ENCODE measurements at regions not wholly inside any gene's neighbourhood (a gene's known extent, or its start where the extent isn't known, plus 50 kb on each side); places are given as distances from the start of the nearest gene placed in this dataset.

GRCh38 chr18:60980422-60981005 lies 352.7 kb upstream of the CDH20 start:
- no peak for DNase-seq (ENCODE audit: low spot score)

GRCh38 chr18:60981682-60982328 lies 351.4 kb upstream of the CDH20 start:
- DNase-seq (ENCODE audit: low spot score): no peak

- no peak for DNase-seq (ENCODE audit: low spot score)
Observed at GRCh38 chr18:60982329-60982695, 350.9 kb upstream of the CDH20 start.

GRCh38 chr18:60982928-60983327 lies 350.3 kb upstream of the CDH20 start:
- no peak for DNase-seq (ENCODE audit: low spot score)

GRCh38 chr18:60984510-60984909 lies 348.7 kb upstream of the CDH20 start:
- DNase-seq (ENCODE audit: low spot score): no peak

- no peak for DNase-seq (ENCODE audit: low spot score)
Observed at GRCh38 chr18:60987963-60988362, 345.3 kb upstream of the CDH20 start.

- no peak for DNase-seq (ENCODE audit: low spot score)
Observed at GRCh38 chr18:60996326-60996725, 336.9 kb upstream of the CDH20 start.

- DNase-seq (ENCODE audit: low spot score): no peak
Observed at GRCh38 chr18:60996822-60997221, 336.4 kb upstream of the CDH20 start.

GRCh38 chr18:61001138-61001537 lies 332.1 kb upstream of the CDH20 start:
- DNase-seq (ENCODE audit: low spot score): no peak

- no peak for DNase-seq (ENCODE audit: low spot score)
Observed at GRCh38 chr18:61006687-61007224, 326.5 kb upstream of the CDH20 start.

- DNase-seq (ENCODE audit: low spot score): no peak
Observed at GRCh38 chr18:61019338-61020301, 313.6 kb upstream of the CDH20 start.

GRCh38 chr18:61025596-61025995 lies 307.6 kb upstream of the CDH20 start:
- no peak for DNase-seq (ENCODE audit: low spot score)

GRCh38 chr18:61031626-61032025 lies 301.6 kb upstream of the CDH20 start:
- DNase-seq (ENCODE audit: low spot score): no peak

GRCh38 chr18:61034580-61034979 lies 298.6 kb upstream of the CDH20 start:
- no peak for DNase-seq (ENCODE audit: low spot score)

GRCh38 chr18:61039251-61039650 lies 294.0 kb upstream of the CDH20 start:
- no peak for DNase-seq (ENCODE audit: low spot score)

- DNase-seq (ENCODE audit: low spot score): no peak
Observed at GRCh38 chr18:61047794-61048193, 285.4 kb upstream of the CDH20 start.

- DNase-seq (ENCODE audit: low spot score): no peak
Observed at GRCh38 chr18:61057443-61057842, 275.8 kb upstream of the CDH20 start.

- DNase-seq (ENCODE audit: low spot score): no peak
Observed at GRCh38 chr18:61062258-61062657, 271.0 kb upstream of the CDH20 start.

- no peak for DNase-seq (ENCODE audit: low spot score)
Observed at GRCh38 chr18:61064911-61065310, 268.3 kb upstream of the CDH20 start.

- DNase-seq (ENCODE audit: low spot score): no peak
Observed at GRCh38 chr18:61076986-61077385, 256.2 kb upstream of the CDH20 start.

GRCh38 chr18:61079714-61080113 lies 253.5 kb upstream of the CDH20 start:
- DNase-seq (ENCODE audit: low spot score): no peak

- DNase-seq (ENCODE audit: low spot score): no peak
Observed at GRCh38 chr18:61080954-61081528, 252.2 kb upstream of the CDH20 start.

All from LoVo (cell line).